ENCODE measurements at regions not wholly inside any gene's neighbourhood (a gene's known extent, or its start where the extent isn't known, plus 50 kb on each side); places are given as distances from the start of the nearest gene placed in this dataset.
"Not testable (repeated sequence)": the region's sequence is repeated elsewhere in the genome, so short reads cannot be mapped to it uniquely, and the experiment has no call there.

GRCh38 chr14:104250175-104250574, 111.8 kb downstream of the KIF26A start:
- DNase-seq = no peak

GRCh38 chr14:104252256-104253215, 114.1 kb downstream of the KIF26A start:
- DNase-seq = no peak

DNA sequence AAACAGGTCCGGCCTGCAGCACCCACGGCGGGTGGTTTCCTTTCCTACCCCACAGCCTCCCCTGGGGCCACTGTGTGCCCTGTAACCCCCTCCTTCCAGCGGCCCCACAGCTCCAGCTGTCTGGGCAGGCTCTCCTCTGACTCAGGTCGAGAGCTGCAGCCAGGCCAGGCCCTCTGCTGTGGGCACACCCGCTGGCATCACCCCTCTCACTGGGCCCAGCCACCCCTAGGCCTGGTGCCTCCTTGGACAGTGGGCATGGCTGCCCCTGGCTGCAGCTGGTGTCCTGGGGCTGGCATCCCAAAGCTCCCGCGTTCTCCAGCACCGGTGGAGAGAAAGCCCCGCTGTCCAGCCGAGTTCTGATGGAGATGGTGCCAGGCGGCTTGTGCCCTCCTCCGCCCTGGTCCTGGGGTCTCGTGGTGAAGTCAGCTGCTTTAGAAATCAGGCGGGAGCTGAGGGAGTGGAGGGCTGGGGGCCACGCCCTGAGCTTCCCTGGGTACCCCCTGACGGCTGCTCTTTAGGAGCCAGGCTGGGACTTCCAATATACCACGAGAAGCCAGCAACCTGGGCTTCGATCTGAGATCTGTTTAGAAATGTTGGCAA, 114.9 kb downstream of the KIF26A start:
- no peak for DNase-seq

DNA sequence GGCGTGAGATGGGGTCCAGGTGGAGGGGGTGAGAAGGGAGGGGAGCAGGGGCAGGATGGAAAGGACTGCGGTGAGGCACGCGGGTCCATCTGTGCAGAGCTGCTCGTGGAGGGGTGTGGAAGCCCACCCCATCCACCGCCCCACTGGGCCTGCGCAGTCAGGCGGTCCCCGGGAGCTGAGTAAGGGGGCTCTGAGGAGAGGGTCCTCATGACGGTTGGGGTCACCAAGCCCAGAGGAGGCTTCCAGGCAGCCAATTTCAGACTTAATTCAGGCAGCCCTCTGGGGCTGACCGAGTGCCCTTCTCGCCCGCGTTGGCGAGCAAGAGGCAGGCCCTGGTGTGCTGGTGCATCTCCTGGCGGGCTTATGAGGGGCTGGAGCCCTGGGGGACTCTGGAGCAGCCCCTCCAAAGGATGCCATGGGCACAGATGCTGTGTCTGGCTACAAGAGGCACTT, 115.5 kb downstream of the KIF26A start:
- DNase-seq = no peak

GRCh38 chr14:104254735-104255400, 116.5 kb downstream of the KIF26A start:
- no peak for DNase-seq

- DNase-seq = no peak
Measured at GRCh38 chr14:104256025-104256424, 117.6 kb downstream of the KIF26A start.

- DNase-seq = no peak
Measured at GRCh38 chr14:104262515-104263514, 124.4 kb downstream of the KIF26A start.

GRCh38 chr14:104263675-104264358, 125.4 kb downstream of the KIF26A start:
- no peak for DNase-seq

DNA sequence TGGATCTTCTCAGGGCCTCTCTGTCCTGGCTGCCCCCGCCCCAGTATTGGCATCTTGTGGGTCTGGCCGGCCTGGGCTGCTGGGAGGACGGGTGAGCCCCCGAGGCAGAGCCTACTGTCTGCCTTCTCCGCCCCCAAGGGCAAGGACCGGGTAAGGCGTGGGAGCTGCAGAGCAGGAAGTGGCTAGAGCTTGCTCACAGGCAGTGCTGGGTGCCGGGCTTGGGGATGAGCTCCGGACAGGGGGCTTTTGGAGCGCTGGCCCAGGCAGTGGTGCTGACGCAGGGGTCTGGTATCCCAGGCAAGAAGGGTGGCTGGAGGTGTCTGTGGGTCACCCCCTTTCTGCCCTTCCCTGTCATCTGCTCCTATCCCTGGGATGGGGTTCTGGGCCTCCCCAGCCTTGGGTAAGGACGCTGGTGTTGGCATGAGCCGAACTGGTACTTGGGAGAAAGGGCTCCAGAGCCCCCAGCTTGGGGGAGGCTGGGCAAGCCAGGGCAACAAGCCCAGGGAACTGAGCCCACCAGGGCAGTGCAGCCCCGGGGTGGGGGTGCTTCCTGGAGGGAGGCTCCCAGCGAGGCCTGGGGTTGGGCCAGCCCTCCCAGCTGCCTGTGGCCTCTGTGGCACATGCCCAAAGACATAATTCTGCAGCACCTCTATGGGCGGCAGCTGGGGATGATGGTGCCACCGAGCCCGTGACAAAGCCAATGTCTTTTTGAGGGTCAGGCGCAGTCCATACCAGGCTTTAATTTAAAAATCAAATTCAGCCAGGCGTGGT, 126.3 kb downstream of the KIF26A start:
- no peak for DNase-seq

GRCh38 chr14:104265918-104266630, 127.7 kb downstream of the KIF26A start:
- DNase-seq = no peak

- DNase-seq = no peak
Measured at GRCh38 chr14:104266631-104267575, 128.5 kb downstream of the KIF26A start.

DNA sequence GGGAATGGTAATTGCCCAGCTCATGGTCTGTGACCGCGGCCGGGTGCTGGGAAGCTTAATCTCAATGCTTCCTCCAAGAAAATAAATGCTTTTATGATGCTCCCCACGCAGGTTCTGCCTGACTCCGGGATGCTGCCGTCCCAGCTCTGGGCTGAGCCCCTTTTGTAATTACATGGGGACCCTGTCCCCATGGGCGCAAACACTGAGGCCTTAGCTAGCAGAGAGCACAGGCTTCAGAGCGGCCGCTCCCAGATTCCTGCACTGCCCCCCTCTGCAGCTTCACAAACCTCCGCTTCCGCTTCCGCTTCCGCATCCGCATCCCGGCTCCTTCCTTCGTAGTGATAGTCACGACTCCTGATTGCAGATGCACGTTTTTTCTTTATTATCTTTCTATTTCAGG, 129.5 kb downstream of the KIF26A start:
- DNase-seq = no peak

- DNase-seq = no peak
Measured at GRCh38 chr14:104268295-104268694, 129.9 kb downstream of the KIF26A start.

DNA sequence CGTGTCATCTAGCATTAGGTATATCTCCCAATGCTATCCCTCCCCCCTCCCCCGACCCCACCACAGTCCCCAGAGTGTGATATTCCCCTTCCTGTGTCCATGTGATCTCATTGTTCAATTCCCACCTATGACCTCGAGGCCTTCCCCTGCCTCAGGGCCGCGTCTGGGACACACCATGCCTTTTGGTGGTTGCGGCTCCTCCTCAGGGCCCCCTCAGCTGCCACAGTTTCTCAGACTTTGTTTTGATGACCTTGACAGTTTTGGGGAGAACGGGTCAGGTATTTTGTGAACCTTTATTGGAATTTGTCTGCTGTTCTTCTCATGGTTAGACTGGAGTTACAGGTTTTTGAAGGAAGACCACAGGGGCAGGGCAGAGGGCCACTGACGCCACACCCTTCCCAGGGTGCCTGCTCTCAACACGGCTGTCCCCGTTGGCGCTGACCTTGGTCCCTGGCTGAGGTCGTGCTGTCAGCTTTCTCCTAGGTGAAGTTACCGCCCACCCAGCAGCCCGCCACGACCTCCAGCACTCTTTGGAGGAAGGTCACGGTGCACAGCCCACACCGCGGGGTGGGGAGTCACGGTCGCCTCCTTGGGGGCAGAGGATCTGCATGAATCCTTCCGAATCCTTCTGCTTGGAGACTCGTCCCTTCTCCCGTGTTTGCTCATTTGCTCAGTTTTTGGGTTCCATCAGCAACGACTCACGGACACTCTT, 130.5 kb downstream of the KIF26A start:
- DNase-seq = no peak

GRCh38 chr14:104269511-104270241, 131.3 kb downstream of the KIF26A start:
- not testable (repeated sequence) for DNase-seq

DNA sequence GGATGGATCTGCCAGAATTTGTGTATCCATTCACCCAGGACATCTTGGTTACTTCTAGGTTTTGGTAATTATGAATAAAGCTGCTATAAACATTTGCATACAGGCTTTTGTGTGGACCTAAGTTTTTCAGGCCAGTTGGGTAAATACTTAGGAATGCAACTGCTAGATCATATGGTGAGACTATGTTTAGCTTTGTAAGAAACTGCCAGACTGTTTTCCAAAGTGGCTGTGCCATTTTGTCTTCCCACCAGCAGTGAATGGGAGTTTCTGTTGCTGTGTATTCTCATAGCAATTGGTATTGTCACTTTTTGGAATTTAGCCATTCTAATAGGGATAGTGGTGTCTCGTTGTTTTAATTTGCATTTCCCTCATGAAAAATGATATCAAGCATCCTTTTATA, 133.0 kb downstream of the KIF26A start:
- no peak for DNase-seq

- DNase-seq = no peak
Measured at GRCh38 chr14:104274806-104275205, 136.4 kb downstream of the KIF26A start.
